ENCODE measurements at regions not wholly inside any gene's neighbourhood (a gene's known extent, or its start where the extent isn't known, plus 50 kb on each side); places are given as distances from the start of the nearest gene placed in this dataset.

- TF ChIP-seq POLR2A (IDR thresholded peaks at IDR 0.05; ENCODE audit: low read depth, low read length), result no peak
- 0 out of 2 replicates have a peak, but pooled peaks have one; percentile 49 for TF ChIP-seq POLR2AphosphoS5 (IDR thresholded peaks at IDR 0.05; ENCODE audit: low read length)
- no peak for TF ChIP-seq CUX1 (IDR thresholded peaks at IDR 0.05; ENCODE audit: insufficient replicate concordance, low read depth, low read length)
- TF ChIP-seq SIN3A (IDR thresholded peaks at IDR 0.05; ENCODE audit: low read depth, low read length), result no peak
- TF ChIP-seq, protein P1, sequence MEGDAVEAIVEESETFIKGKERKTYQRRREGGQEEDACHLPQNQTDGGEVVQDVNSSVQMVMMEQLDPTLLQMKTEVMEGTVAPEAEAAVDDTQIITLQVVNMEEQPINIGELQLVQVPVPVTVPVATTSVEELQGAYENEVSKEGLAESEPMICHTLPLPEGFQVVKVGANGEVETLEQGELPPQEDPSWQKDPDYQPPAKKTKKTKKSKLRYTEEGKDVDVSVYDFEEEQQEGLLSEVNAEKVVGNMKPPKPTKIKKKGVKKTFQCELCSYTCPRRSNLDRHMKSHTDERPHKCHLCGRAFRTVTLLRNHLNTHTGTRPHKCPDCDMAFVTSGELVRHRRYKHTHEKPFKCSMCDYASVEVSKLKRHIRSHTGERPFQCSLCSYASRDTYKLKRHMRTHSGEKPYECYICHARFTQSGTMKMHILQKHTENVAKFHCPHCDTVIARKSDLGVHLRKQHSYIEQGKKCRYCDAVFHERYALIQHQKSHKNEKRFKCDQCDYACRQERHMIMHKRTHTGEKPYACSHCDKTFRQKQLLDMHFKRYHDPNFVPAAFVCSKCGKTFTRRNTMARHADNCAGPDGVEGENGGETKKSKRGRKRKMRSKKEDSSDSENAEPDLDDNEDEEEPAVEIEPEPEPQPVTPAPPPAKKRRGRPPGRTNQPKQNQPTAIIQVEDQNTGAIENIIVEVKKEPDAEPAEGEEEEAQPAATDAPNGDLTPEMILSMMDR (IDR thresholded peaks at IDR 0.05 in 2 of 3, conservative IDR thresholded peaks at IDR 0.05 in 1 of 3; ENCODE audit: control insufficient read depth in 2 of 3, extremely low read depth in 1 of 3, insufficient read depth in 1 of 3, low read depth in 3 of 3, low read length in 3 of 3), result no peak
- TF ChIP-seq BCL11A (IDR thresholded peaks at IDR 0.05; ENCODE audit: low read depth, low read length), result peak; percentile 90
- TF ChIP-seq EP300 (IDR thresholded peaks at IDR 0.05; ENCODE audit: borderline replicate concordance in 1 of 2, control insufficient read depth in 1 of 2, low read depth in 2 of 2, low read length in 2 of 2), result peak; percentile 68 to 81; a peak in 3 of 4 replicates
Measured at GRCh38 chr3:99505646-99506269, 132.6 kb upstream of the COL8A1 start.
